H9 (cell line): ENCODE measurements at regions not wholly inside any gene's neighbourhood (a gene's known extent, or its start where the extent isn't known, plus 50 kb on each side); places are given as distances from the start of the nearest gene placed in this dataset.

ENCODE experiments used
- DNase-seq: peaks from one replicate; pipeline ENCODE4 v3.0.0-alpha.2; 2017
- H2AFZ ChIP-seq: one replicate; pipeline ENCODE4 v1.6.1; 2013; ENCODE audit warnings: mild to moderate bottlenecking, low read length, control low read depth, moderate library complexity
- H2AK5ac ChIP-seq: 2 replicates; pipeline ENCODE4 v1.6.1; 2013; ENCODE audit warnings: low read length, control low read depth, mixed read lengths; ENCODE audit not compliant: insufficient read length
- H2BK120ac ChIP-seq: one replicate; pipeline ENCODE4 v1.6.1; 2013; ENCODE audit warnings: low read depth, mild to moderate bottlenecking, low read length, control low read depth, inconsistent platforms; ENCODE audit not compliant: poor library complexity, severe bottlenecking
- H2BK12ac ChIP-seq: 2 replicates; pipeline ENCODE4 v1.6.1; 2013; ENCODE audit warnings: low read length, control low read depth, mixed read lengths, low read depth; ENCODE audit not compliant: insufficient read length
- H2BK15ac ChIP-seq: 2 replicates; pipeline ENCODE4 v1.6.1; 2013; ENCODE audit warnings: low read depth, low read length, control low read depth
- H2BK20ac ChIP-seq: one replicate; pipeline ENCODE4 v1.6.1; 2013; ENCODE audit warnings: low read depth, mild to moderate bottlenecking, low read length, control low read depth, inconsistent platforms; ENCODE audit not compliant: poor library complexity, severe bottlenecking
- H2BK5ac ChIP-seq: 2 replicates; pipeline ENCODE4 v1.6.1; 2013; ENCODE audit warnings: low read length, control low read depth, mixed read lengths; ENCODE audit not compliant: insufficient read length
- H3K14ac ChIP-seq: 2 replicates; pipeline ENCODE4 v1.6.1; 2013; ENCODE audit warnings: low read length, control low read depth; ENCODE audit not compliant: insufficient read depth
- H3K18ac ChIP-seq: 2 replicates; pipeline ENCODE4 v1.6.1; 2013; ENCODE audit warnings: low read depth, mild to moderate bottlenecking, mixed read lengths, low read length, control low read depth; ENCODE audit not compliant: insufficient read length
- H3K23ac ChIP-seq: 2 replicates; pipeline ENCODE4 v1.6.1; 2013; ENCODE audit warnings: low read length, control low read depth, mixed read lengths, low read depth; ENCODE audit not compliant: insufficient read length
- H3K23me2 ChIP-seq: 2 replicates; pipeline ENCODE4 v1.6.1; 2013; ENCODE audit warnings: low read depth, mild to moderate bottlenecking, mixed read lengths, low read length, control low read depth; ENCODE audit not compliant: insufficient read length, poor library complexity, severe bottlenecking
- H3K27ac ChIP-seq: 2 replicates; pipeline ENCODE4 v1.5.1; 2013; ENCODE audit warnings: low read length, control low read depth, mixed read lengths, low read depth; ENCODE audit not compliant: insufficient read length
- H3K27me3 ChIP-seq: 2 replicates; pipeline ENCODE4 v1.6.1; 2013; ENCODE audit warnings: low read length, control low read depth, inconsistent platforms; ENCODE audit not compliant: insufficient read depth
- H3K4ac ChIP-seq: 2 replicates; pipeline ENCODE4 v1.6.1; 2013; ENCODE audit warnings: low read depth, mild to moderate bottlenecking, control low read depth, inconsistent platforms, low read length, moderate library complexity
- H3K4me1 ChIP-seq: 2 replicates; pipeline ENCODE4 v1.6.1; 2013; ENCODE audit warnings: low read length, control low read depth, inconsistent platforms; ENCODE audit not compliant: insufficient read depth
- H3K4me2 ChIP-seq: 2 replicates; pipeline ENCODE4 v1.6.1; 2013; ENCODE audit warnings: low read length, control low read depth, mixed read lengths; ENCODE audit not compliant: insufficient read length, insufficient read depth
- H3K56ac ChIP-seq: 2 replicates; pipeline ENCODE4 v1.6.1; 2013; ENCODE audit warnings: low read depth, mild to moderate bottlenecking, mixed read lengths, low read length, control low read depth; ENCODE audit not compliant: insufficient read length
- H3K79me1 ChIP-seq: 2 replicates; pipeline ENCODE4 v1.6.1; 2013; ENCODE audit warnings: low read depth, mild to moderate bottlenecking, moderate library complexity, low read length, control low read depth, inconsistent platforms; ENCODE audit not compliant: insufficient read depth, poor library complexity, severe bottlenecking
- H3K79me2 ChIP-seq: 2 replicates; pipeline ENCODE4 v1.6.1; 2013; ENCODE audit warnings: low read length, control low read depth, inconsistent platforms; ENCODE audit not compliant: insufficient read depth
- H3K9ac ChIP-seq: 2 replicates; pipeline ENCODE4 v1.6.1; 2013; ENCODE audit warnings: low read length, control low read depth, mixed read lengths; ENCODE audit not compliant: insufficient read length; ENCODE audit errors: extremely low read depth
- H3K9me3 ChIP-seq: one replicate; pipeline ENCODE4 v1.6.1; 2013; ENCODE audit warnings: low read depth, low read length, inconsistent platforms; ENCODE audit not compliant: control insufficient read depth
- H3T11ph ChIP-seq: one replicate; pipeline ENCODE4 v1.6.1; 2013; ENCODE audit warnings: mild to moderate bottlenecking, low read length, control low read depth, inconsistent platforms
- H4K20me1 ChIP-seq: one replicate; pipeline ENCODE4 v1.6.1; 2013; ENCODE audit not compliant: control insufficient read depth, insufficient read length, insufficient read depth
- H4K5ac ChIP-seq: 2 replicates; pipeline ENCODE4 v1.6.1; 2013; ENCODE audit warnings: low read depth, mild to moderate bottlenecking, mixed read lengths, low read length, control low read depth; ENCODE audit not compliant: insufficient read length
- H4K8ac ChIP-seq: replicated peaks from 2 replicates; pipeline ENCODE4 v1.6.1; 2013; ENCODE audit warnings: low read length, control low read depth, mixed read lengths, low read depth; ENCODE audit not compliant: insufficient read length
- H4K91ac ChIP-seq: 2 replicates; pipeline ENCODE4 v1.6.1; 2013; ENCODE audit warnings: low read depth, mild to moderate bottlenecking, moderate library complexity, mixed read lengths, low read length, control low read depth; ENCODE audit not compliant: insufficient read length
- H3K27ac Mint-ChIP-seq, 3 experiments: 2 replicates in 2 of 3; 3 replicates in 1 of 3; pipeline ENCODE4 v1.8.0; 2020 to 2021; ENCODE audit warnings: mixed read lengths in 3 of 3, mild to moderate bottlenecking in 1 of 3, moderate library complexity in 1 of 3
- H3K27me3 Mint-ChIP-seq: 2 replicates; pipeline ENCODE4 v1.8.0; 2021; ENCODE audit warnings: low read depth, mild to moderate bottlenecking, moderate library complexity, mixed read lengths
- H3K36me3 Mint-ChIP-seq, 3 experiments: 2 replicates in 2 of 3; 3 replicates in 1 of 3; pipeline ENCODE4 v1.8.0; 2020 to 2021; ENCODE audit warnings: low read depth in 3 of 3, mixed read lengths in 3 of 3; ENCODE audit not compliant: insufficient read depth in 1 of 3
- H3K4me1 Mint-ChIP-seq, 2 experiments: 2 replicates each; pipeline ENCODE4 v1.8.0; 2020; ENCODE audit warnings: mixed read lengths in 2 of 2
- H3K4me3 Mint-ChIP-seq, 2 experiments: 2 replicates in 1 of 2; 3 replicates in 1 of 2; pipeline ENCODE4 v1.8.0; 2020 to 2021; ENCODE audit warnings: mild to moderate bottlenecking in 2 of 2, mixed read lengths in 2 of 2, moderate library complexity in 1 of 2
- H3K9me3 Mint-ChIP-seq, 2 experiments: 2 replicates in 1 of 2; 3 replicates in 1 of 2; pipeline ENCODE4 v1.8.0; 2020; ENCODE audit warnings: mild to moderate bottlenecking in 2 of 2, mixed read lengths in 2 of 2, moderate library complexity in 1 of 2
- WGBS: extraction: QIAGEN DNeasy Blood & Tissue Kit; methylation state at CpG from one replicate; pipeline ENCODE4 v1.1.7; 2013; ENCODE audit warnings: missing lambda C conversion rate, low lambda C conversion rate, mixed read lengths; ENCODE audit not compliant: insufficient read length; ENCODE audit errors: extremely low coverage; 5-methylcytosine and 5-hydroxymethylcytosine counted together
- TF ChIP-seq, protein P1 (sequence below): fragments of 200-600 bp; sonication (generic); conservative IDR thresholded peaks from 3 replicates; pipeline ENCODE4 v1.8.0; 2021; ENCODE audit warnings: antibody characterized with exemption, mild to moderate bottlenecking

DNA sequence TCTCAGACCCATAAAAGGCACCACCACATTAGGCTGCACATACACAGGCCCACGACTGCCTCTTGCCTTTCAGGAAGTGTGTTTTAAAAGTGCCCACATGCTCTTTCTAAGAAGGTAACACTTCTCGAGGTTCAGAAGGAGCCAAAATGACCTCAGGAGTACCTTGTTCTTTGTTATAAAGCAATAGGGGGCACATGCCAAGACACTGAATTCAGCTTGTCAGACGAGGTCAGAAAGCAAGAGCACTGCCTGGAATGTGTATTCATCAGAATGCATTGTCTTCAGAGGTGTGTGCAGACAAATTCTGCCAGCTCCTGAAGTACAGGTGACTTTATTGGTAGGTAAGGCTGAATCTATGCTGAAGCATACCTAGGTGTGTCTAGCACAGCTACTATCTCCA lies 114.5 kb upstream of the IRX1 start:
- no peak overlapping the region for H3K27ac ChIP-seq
- DNase-seq: no peak
- no peaks in the 10 kb centered on the region for H3K79me2 ChIP-seq
- H2BK12ac ChIP-seq: no peak overlapping the region
- H3K4me1 ChIP-seq: no peaks in the 10 kb centered on the region
- no peak overlapping the region for H3K14ac ChIP-seq
- H2BK15ac ChIP-seq: no peak overlapping the region
- Mint-ChIP-seq H3K27ac (no peak overlapping the region; a peak in 1 of 7 replicates), H3K36me3 (no peaks in the 10 kb centered on the region), H3K4me1 (peaks cover 4 to 8% of the 10 kb centered on the region in 2 experiments; a peak in 3 of 4 replicates), H3K27me3 (peaks cover 2% of the 10 kb centered on the region), H3K4me3 (no peak overlapping the region), H3K9me3 (peaks cover 0 to 7% of the 10 kb centered on the region in 2 experiments; a peak in 3 of 5 replicates)
- H3K27me3 ChIP-seq: no peaks in the 10 kb centered on the region
- WGBS: no CpG with 5 or more reads among the region's 3 CpGs
- TF ChIP-seq, protein P1, sequence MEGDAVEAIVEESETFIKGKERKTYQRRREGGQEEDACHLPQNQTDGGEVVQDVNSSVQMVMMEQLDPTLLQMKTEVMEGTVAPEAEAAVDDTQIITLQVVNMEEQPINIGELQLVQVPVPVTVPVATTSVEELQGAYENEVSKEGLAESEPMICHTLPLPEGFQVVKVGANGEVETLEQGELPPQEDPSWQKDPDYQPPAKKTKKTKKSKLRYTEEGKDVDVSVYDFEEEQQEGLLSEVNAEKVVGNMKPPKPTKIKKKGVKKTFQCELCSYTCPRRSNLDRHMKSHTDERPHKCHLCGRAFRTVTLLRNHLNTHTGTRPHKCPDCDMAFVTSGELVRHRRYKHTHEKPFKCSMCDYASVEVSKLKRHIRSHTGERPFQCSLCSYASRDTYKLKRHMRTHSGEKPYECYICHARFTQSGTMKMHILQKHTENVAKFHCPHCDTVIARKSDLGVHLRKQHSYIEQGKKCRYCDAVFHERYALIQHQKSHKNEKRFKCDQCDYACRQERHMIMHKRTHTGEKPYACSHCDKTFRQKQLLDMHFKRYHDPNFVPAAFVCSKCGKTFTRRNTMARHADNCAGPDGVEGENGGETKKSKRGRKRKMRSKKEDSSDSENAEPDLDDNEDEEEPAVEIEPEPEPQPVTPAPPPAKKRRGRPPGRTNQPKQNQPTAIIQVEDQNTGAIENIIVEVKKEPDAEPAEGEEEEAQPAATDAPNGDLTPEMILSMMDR: no peak
- H2AFZ ChIP-seq: no peak overlapping the region
- H3K23ac ChIP-seq: no peak overlapping the region
- no peaks in the 10 kb centered on the region for H4K20me1 ChIP-seq
- no peak overlapping the region for H4K91ac ChIP-seq
- H3K9me3 ChIP-seq: no peaks in the 10 kb centered on the region
- no peak overlapping the region for H3K4ac ChIP-seq
- no peak overlapping the region for H3T11ph ChIP-seq
- H3K56ac ChIP-seq: no peak overlapping the region
- H2BK120ac ChIP-seq: no peak overlapping the region
- H3K9ac ChIP-seq: no peak overlapping the region
- no peaks in the 10 kb centered on the region for H3K23me2 ChIP-seq
- H2BK5ac ChIP-seq: no peak overlapping the region
- no peak overlapping the region for H2BK20ac ChIP-seq
- no peak overlapping the region for H4K8ac ChIP-seq
- H3K79me1 ChIP-seq: no peaks in the 10 kb centered on the region
- H4K5ac ChIP-seq: no peak overlapping the region
- H2AK5ac ChIP-seq: no peak overlapping the region
- no peak overlapping the region for H3K4me2 ChIP-seq
- no peak overlapping the region for H3K18ac ChIP-seq
